Kidney epithelial cell (primary cell): ENCODE measurements at regions not wholly inside any gene's neighbourhood (a gene's known extent, or its start where the extent isn't known, plus 50 kb on each side); places are given as distances from the start of the nearest gene placed in this dataset.

Experiments
- DNase-seq: peaks from one replicate; pipeline ENCODE4 v3.0.0-alpha.2; 2010; ENCODE audit warnings: low read depth
- H3K27me3 ChIP-seq: 2 replicates; pipeline ENCODE4 v1.6.0; 2011; ENCODE audit warnings: low read length; ENCODE audit not compliant: control insufficient read depth, insufficient read depth
- H3K36me3 ChIP-seq: 2 replicates; pipeline ENCODE4 v1.5.1; 2011; ENCODE audit warnings: low read length; ENCODE audit not compliant: control insufficient read depth, insufficient read depth
- H3K4me3 ChIP-seq: 2 replicates; pipeline ENCODE4 v1.5.1; 2011; ENCODE audit warnings: low read depth, mild to moderate bottlenecking, control low read depth, low read length
- CTCF ChIP-seq: IDR thresholded peaks from 2 replicates; pipeline ENCODE4 v1.5.1; 2011; ENCODE audit warnings: mild to moderate bottlenecking, moderate library complexity, low read length, control low read depth, inconsistent platforms; ENCODE audit not compliant: insufficient read depth, poor library complexity, severe bottlenecking

GRCh38 chr18:2406544-2406943 lies 164.8 kb downstream of the METTL4 start:
- H3K4me3 ChIP-seq = no peak overlapping the region
- DNase-seq = no peak
- H3K27me3 ChIP-seq = no peaks in the 10 kb centered on the region
- no peak for TF ChIP-seq CTCF
- no peaks in the 10 kb centered on the region for H3K36me3 ChIP-seq

- H3K27me3 ChIP-seq = no peaks in the 10 kb centered on the region
- no peak for DNase-seq
These were observed 163.3 kb downstream of the METTL4 start for GRCh38 chr18:2407961-2408360.

GRCh38 chr18:2409906-2410305 lies 161.4 kb downstream of the METTL4 start:
- Histone ChIP-seq H3K4me3 (no peak overlapping the region), H3K36me3 (no peaks in the 10 kb centered on the region), H3K27me3 (no peaks in the 10 kb centered on the region)
- DNase-seq = no peak
- TF ChIP-seq CTCF = no peak

More at GRCh38 chr18:2407961-2408360, 163.3 kb downstream of the METTL4 start:
- H3K4me3 ChIP-seq = no peak overlapping the region
- TF ChIP-seq CTCF = no peak
- H3K36me3 ChIP-seq = no peaks in the 10 kb centered on the region

GRCh38 chr18:2410688-2411087 lies 160.6 kb downstream of the METTL4 start:
- no peak overlapping the region for H3K4me3 ChIP-seq
- no peaks in the 10 kb centered on the region for H3K27me3 ChIP-seq
- DNase-seq = peak; percentile 44
- H3K36me3 ChIP-seq = no peaks in the 10 kb centered on the region
- no peak for TF ChIP-seq CTCF

GRCh38 chr18:2411381-2411960 lies 159.8 kb downstream of the METTL4 start:
- TF ChIP-seq CTCF = no peak
- Histone ChIP-seq H3K36me3 (no peaks in the 10 kb centered on the region), H3K4me3 (no peak overlapping the region), H3K27me3 (no peaks in the 10 kb centered on the region)
- DNase-seq = peak; percentile 26

GRCh38 chr18:2412281-2412680 lies 159.0 kb downstream of the METTL4 start:
- DNase-seq = no peak
- TF ChIP-seq CTCF = no peak
- H3K27me3 ChIP-seq = no peaks in the 10 kb centered on the region
- H3K36me3 ChIP-seq = no peaks in the 10 kb centered on the region
- no peak overlapping the region for H3K4me3 ChIP-seq
